Inferior parietal cortex (tissue), 1 donor: ENCODE measurements at regions not wholly inside any gene's neighbourhood (a gene's known extent, or its start where the extent isn't known, plus 50 kb on each side); places are given as distances from the start of the nearest gene placed in this dataset.

Experiments
- DNase-seq: peaks from one replicate; pipeline ENCODE4 v3.0.0-alpha.2; 2016; ENCODE audit errors: extremely low spot score

GRCh38 chr17:12588531-12588930 is 77.2 kb upstream of the MYOCD start:
- no peak for DNase-seq

DNA sequence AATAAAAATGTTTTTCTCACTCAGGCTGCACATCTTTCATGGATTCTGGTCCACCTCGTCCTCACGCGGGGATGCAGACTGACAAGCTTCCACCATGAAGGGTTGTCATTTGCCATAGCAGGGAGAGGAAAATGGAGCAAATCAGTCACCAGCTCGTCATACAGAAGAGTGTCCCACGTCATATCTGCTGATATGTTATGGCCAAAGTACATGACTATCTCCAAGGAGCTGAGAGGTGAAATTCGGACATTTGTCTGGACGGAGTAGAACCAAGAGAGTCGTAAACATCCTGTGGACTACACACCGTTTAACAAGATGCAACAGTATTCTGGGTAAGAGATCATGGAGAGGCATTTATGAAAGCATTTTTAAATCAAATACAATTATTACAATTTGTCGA is 75.3 kb upstream of the MYOCD start:
- DNase-seq: no peak

GRCh38 chr17:12591021-12591735 is 74.5 kb upstream of the MYOCD start:
- DNase-seq: no peak

DNA sequence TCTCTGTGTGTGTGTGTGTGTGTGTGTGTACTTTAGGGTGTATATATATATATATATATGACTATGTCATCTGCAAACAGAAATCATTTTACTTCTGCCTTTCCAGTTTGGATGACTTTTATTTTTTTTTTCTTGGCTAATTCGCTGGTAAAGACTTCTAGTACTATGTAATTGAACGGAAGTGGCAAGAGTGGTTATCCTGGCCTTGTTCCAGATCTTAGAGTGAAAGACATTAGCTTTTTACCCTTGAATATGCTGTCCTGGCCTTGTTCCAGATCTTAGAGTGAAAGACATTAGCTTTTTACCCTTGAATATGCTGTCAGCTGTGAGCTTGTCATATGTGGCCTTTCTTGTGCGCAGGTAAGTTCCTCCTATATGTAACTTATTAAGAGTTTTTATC is 72.7 kb upstream of the MYOCD start:
- no peak for DNase-seq

DNA sequence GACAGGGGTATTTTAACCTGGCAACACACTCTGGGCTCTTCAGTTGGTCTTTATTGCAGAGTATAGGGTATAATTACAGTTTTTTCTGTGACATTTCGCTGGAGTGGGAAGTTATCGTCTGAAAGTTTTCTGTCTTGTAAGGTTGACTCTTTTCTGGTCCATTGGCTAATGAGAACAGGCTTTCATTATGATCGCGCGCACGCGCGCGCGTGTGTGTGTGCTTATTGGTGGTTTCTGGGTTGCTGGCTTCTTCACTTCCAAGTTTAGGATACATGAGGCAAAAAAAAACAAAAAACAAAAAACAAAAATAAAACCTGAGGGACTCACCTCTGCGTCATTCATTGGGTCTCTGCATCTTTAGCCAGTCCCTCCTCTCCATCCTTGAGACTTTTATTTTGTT is 68.7 kb upstream of the MYOCD start:
- DNase-seq: no peak

- no peak for DNase-seq
Measured at GRCh38 chr17:12597895-12598294, 67.8 kb upstream of the MYOCD start.

DNA sequence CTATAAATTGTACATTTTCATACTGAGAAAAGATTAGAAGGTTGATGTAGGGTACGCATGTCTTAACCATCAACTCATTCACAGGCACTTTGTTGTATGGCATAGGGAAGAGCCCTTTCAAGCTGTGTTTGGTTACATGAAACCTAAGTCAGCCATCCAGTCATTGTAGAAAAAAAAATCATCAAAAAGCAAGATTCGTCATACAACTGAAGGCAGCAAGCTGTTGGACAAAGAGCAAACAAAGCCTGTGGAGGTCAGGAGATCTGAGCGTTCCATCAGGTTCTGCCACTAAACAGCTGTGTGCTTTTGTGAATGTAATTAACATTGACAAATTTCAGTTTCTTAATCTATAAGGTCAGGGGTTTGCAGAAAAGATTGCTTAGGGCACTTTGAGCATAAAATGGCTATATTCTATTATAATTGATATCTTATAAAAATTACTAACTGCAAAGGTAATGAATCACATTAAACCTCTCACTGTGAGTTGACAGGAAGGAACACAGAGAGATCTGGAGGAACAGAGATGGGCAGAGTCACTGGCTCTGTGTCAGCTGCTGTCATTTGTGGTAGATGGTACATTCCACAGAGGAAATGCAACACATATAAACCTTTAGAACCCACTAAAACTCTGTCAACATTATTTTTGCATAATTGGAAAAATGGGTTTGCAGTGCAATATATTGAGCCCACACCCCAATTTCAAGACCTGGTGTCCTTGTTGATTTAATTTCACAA is 66.3 kb upstream of the MYOCD start:
- DNase-seq: no peak

- no peak for DNase-seq
Measured at GRCh38 chr17:12600349-12600748, 65.3 kb upstream of the MYOCD start.

- no peak for DNase-seq
Measured at GRCh38 chr17:12603566-12603965, 62.1 kb upstream of the MYOCD start.

GRCh38 chr17:12605222-12605621 is 60.5 kb upstream of the MYOCD start:
- no peak for DNase-seq

DNA sequence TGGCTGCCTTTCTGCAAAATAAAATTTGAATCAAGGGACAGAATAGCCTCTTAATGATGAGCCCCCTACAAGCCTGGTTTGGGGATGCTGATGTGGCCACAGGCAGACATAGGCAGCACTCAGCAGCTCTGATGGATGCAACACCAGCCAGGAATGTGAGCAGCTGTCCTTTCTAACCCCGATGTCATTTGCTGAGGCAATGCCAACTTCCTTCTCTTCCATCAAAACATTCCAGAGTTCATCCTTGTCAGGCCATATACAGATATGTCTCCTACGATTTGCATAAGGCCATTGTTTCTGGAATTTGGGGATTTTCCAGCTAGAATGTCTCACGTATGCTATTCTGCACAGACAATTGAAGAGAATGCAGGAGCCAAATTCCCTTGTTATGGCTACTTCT is 52.1 kb upstream of the MYOCD start:
- no peak for DNase-seq
